H1 (cell line): ENCODE measurements at regions not wholly inside any gene's neighbourhood (a gene's known extent, or its start where the extent isn't known, plus 50 kb on each side); places are given as distances from the start of the nearest gene placed in this dataset.
"Not testable (repeated sequence)": the region's sequence is repeated elsewhere in the genome, so short reads cannot be mapped to it uniquely, and the experiment has no call there.

Source experiments
- BACH1 ChIP-seq: IDR thresholded peaks from 2 replicates; pipeline ENCODE4 v1.6.1; 2012; ENCODE audit warnings: low read length, improper control_type of control experiment
- EZH2 ChIP-seq: fragments of 200-600 bp; sonication (generic); IDR thresholded peaks from 2 replicates; pipeline ENCODE4 v1.7.1; 2012; ENCODE audit warnings: low read depth, mild to moderate bottlenecking, moderate library complexity, low read length, inconsistent platforms; ENCODE audit not compliant: severe bottlenecking
- POLR2A ChIP-seq, 2 experiments: IDR thresholded peaks; 1 replicate in 1 of 2; 2 replicates in 1 of 2; pipeline ENCODE4 v1.6.1; 2011; ENCODE audit warnings: low read depth in 2 of 2, low read length in 2 of 2, mild to moderate bottlenecking in 2 of 2; ENCODE audit errors: control extremely low read depth in 1 of 2
- POLR2AphosphoS5 ChIP-seq: IDR thresholded peaks from 2 replicates; pipeline ENCODE4 v1.6.1; 2011; ENCODE audit warnings: low read depth, low read length
- TAF1 ChIP-seq: IDR thresholded peaks from 2 replicates; pipeline ENCODE4 v1.6.1; 2011; ENCODE audit warnings: mild to moderate bottlenecking, low read depth, low read length
- TCF12 ChIP-seq: IDR thresholded peaks from 2 replicates; pipeline ENCODE4 v1.6.1; 2011; ENCODE audit warnings: low read depth, mild to moderate bottlenecking, low read length

GRCh38 chrY:17607150-17607549, 272.9 kb downstream of the CDY2B start:
- TF ChIP-seq EZH2; BACH1; TCF12; TAF1; POLR2A (IDR thresholded peaks at IDR 0.05; ENCODE audit: control extremely low read depth in 1 of 2, low read depth in 2 of 2, low read length in 2 of 2); POLR2AphosphoS5: not testable (repeated sequence)
